Cardiac muscle cell (in vitro differentiated cells and primary cell): ENCODE measurements at regions not wholly inside any gene's neighbourhood (a gene's known extent, or its start where the extent isn't known, plus 50 kb on each side); places are given as distances from the start of the nearest gene placed in this dataset.
"Not testable (repeated sequence)": the region's sequence is repeated elsewhere in the genome, so short reads cannot be mapped to it uniquely, and the experiment has no call there.

Experiments used
- DNase-seq, 2 donors: peaks; one replicate each; pipeline versions ENCODE4 v3.0.0 to v3.0.0-alpha.2; 2010 to 2017; ENCODE audit warnings: low read depth in 1 of 2, low spot score in 1 of 2
- H3K27ac ChIP-seq: fragments of 200-600 bp; sonication (generic); 2 replicates; pipeline ENCODE4 v1.5.1; 2016
- H3K27me3 ChIP-seq: fragments of 200-600 bp; sonication (generic); 2 replicates; pipeline ENCODE4 v1.6.0; 2016; ENCODE audit warnings: control low read depth
- H3K36me3 ChIP-seq: fragments of 200-600 bp; sonication (generic); 2 replicates; pipeline ENCODE4 v1.5.1; 2016; ENCODE audit warnings: control low read depth
- H3K4me1 ChIP-seq: fragments of 200-600 bp; sonication (generic); 2 replicates; pipeline ENCODE4 v1.8.1; 2017; ENCODE audit warnings: low read depth, mild to moderate bottlenecking, mixed run types
- H3K4me3 ChIP-seq: fragments of 200-600 bp; sonication (generic); 2 replicates; pipeline ENCODE4 v1.5.1; 2016; ENCODE audit warnings: mild to moderate bottlenecking
- H3K9me3 ChIP-seq: fragments of 200-600 bp; sonication (generic); 2 replicates; pipeline ENCODE4 v1.5.1; 2017; ENCODE audit warnings: low read depth, mild to moderate bottlenecking, control low read depth
- CTCF ChIP-seq: IDR thresholded peaks from 2 replicates; pipeline ENCODE4 v1.5.1; 2012; ENCODE audit warnings: low read depth, mild to moderate bottlenecking, low read length

GRCh38 chr5:52010454-52010853 lies 627.2 kb downstream of the ISL1 start:
- Histone ChIP-seq H3K27ac (no peak overlapping the region), H3K4me1 (no peaks in the 10 kb centered on the region), H3K27me3 (no peaks in the 10 kb centered on the region), H3K4me3 (no peak overlapping the region), H3K36me3 (no peaks in the 10 kb centered on the region), H3K9me3 (no peaks in the 10 kb centered on the region)
- no peak for TF ChIP-seq CTCF
- DNase-seq, result no peak

- no peak for TF ChIP-seq CTCF
- H3K4me3 ChIP-seq, result no peak overlapping the region
- H3K4me1 ChIP-seq, result peaks cover 6% of the 10 kb centered on the region
- no peak overlapping the region for H3K27ac ChIP-seq
- no peaks in the 10 kb centered on the region for H3K27me3 ChIP-seq
- H3K36me3 ChIP-seq, result no peaks in the 10 kb centered on the region
- no peak for DNase-seq
- no peaks in the 10 kb centered on the region for H3K9me3 ChIP-seq
Measured at GRCh38 chr5:52013523-52013922, 630.3 kb downstream of the ISL1 start.

- no peak overlapping the region for H3K4me3 ChIP-seq
- TF ChIP-seq CTCF, result no peak
- H3K4me1 ChIP-seq, result peaks cover 6% of the 10 kb centered on the region
- H3K27ac ChIP-seq, result no peak overlapping the region
- peak in 1 of 2 donors; percentile 38 for DNase-seq
- H3K27me3 ChIP-seq, result no peaks in the 10 kb centered on the region
- no peaks in the 10 kb centered on the region for H3K9me3 ChIP-seq
- no peaks in the 10 kb centered on the region for H3K36me3 ChIP-seq
Measured at GRCh38 chr5:52015760-52016159, 632.5 kb downstream of the ISL1 start.

- no peaks in the 10 kb centered on the region for H3K27me3 ChIP-seq
- DNase-seq, result no peak
- no peak overlapping the region for H3K4me3 ChIP-seq
- H3K27ac ChIP-seq, result no peak overlapping the region
- no peaks in the 10 kb centered on the region for H3K36me3 ChIP-seq
- TF ChIP-seq CTCF, result no peak
- H3K4me1 ChIP-seq, result peaks cover 6% of the 10 kb centered on the region
- no peaks in the 10 kb centered on the region for H3K9me3 ChIP-seq
Measured at GRCh38 chr5:52017567-52017966, 634.3 kb downstream of the ISL1 start.

- Histone ChIP-seq H3K4me1 (no peaks in the 10 kb centered on the region), H3K36me3 (no peaks in the 10 kb centered on the region), H3K27me3 (no peaks in the 10 kb centered on the region), H3K27ac (no peak overlapping the region), H3K9me3 (no peaks in the 10 kb centered on the region), H3K4me3 (no peak overlapping the region)
- TF ChIP-seq CTCF, result no peak
- no peak for DNase-seq
Measured at GRCh38 chr5:52024359-52024758, 641.1 kb downstream of the ISL1 start.

- DNase-seq, H3K27ac ChIP-seq, H3K4me1 ChIP-seq, H3K9me3 ChIP-seq, H3K4me3 ChIP-seq, H3K36me3 ChIP-seq, H3K27me3 ChIP-seq: not testable (repeated sequence)
Measured at GRCh38 chr5:52029836-52030235, 646.6 kb downstream of the ISL1 start.
